ENCODE measurements at regions not wholly inside any gene's neighbourhood (a gene's known extent, or its start where the extent isn't known, plus 50 kb on each side); places are given as distances from the start of the nearest gene placed in this dataset.

- TF ChIP-seq FOXM1 (IDR thresholded peaks at IDR 0.05; ENCODE audit: borderline replicate concordance, low read depth) = no peak
- TF ChIP-seq TEAD4 (IDR thresholded peaks at IDR 0.05) = no peak
- TF ChIP-seq REST (IDR thresholded peaks at IDR 0.05; ENCODE audit: low read depth) = no peak
- TF ChIP-seq MAX (IDR thresholded peaks at IDR 0.05) = no peak
- TF ChIP-seq TCF12 (IDR thresholded peaks at IDR 0.05; ENCODE audit: low read depth) = no peak
- TF ChIP-seq CREB1 (IDR thresholded peaks at IDR 0.05; ENCODE audit: low read depth) = no peak
- TF ChIP-seq EP300 (IDR thresholded peaks at IDR 0.05; ENCODE audit: borderline replicate concordance) = no peak
Measured at GRCh38 chr3:168540726-168541125, 445.0 kb upstream of the GOLIM4 start.

- TF ChIP-seq YY1 (IDR thresholded peaks at IDR 0.05; ENCODE audit: low read depth) (no peak), TAF1 (IDR thresholded peaks at IDR 0.05; ENCODE audit: low read depth) (no peak), EP300 (IDR thresholded peaks at IDR 0.05; ENCODE audit: borderline replicate concordance) (no peak), EGR1 (IDR thresholded peaks at IDR 0.05) (no peak), CEBPB (IDR thresholded peaks at IDR 0.05) (no peak), MAX (IDR thresholded peaks at IDR 0.05) (no peak), CREB1 (IDR thresholded peaks at IDR 0.05; ENCODE audit: low read depth) (no peak), NFIC (IDR thresholded peaks at IDR 0.05) (no peak), TCF12 (IDR thresholded peaks at IDR 0.05; ENCODE audit: low read depth) (no peak), FOXM1 (IDR thresholded peaks at IDR 0.05; ENCODE audit: borderline replicate concordance, low read depth) (no peak), USF1 (IDR thresholded peaks at IDR 0.05) (no peak), REST (IDR thresholded peaks at IDR 0.05; ENCODE audit: low read depth) (no peak)
Measured at GRCh38 chr3:168539909-168540308, 444.2 kb upstream of the GOLIM4 start.

- TF ChIP-seq RAD21 (IDR thresholded peaks at IDR 0.05; ENCODE audit: low read depth) (no peak), EGR1 (IDR thresholded peaks at IDR 0.05) (no peak), ZBTB7A (IDR thresholded peaks at IDR 0.05; ENCODE audit: low read depth) (no peak), TEAD4 (IDR thresholded peaks at IDR 0.05) (no peak), FOXM1 (IDR thresholded peaks at IDR 0.05; ENCODE audit: borderline replicate concordance, low read depth) (no peak), NFIC (IDR thresholded peaks at IDR 0.05) (no peak)
Measured at GRCh38 chr3:168534761-168535160, 439.0 kb upstream of the GOLIM4 start.

- TF ChIP-seq CREB1 (IDR thresholded peaks at IDR 0.05; ENCODE audit: low read depth) (no peak), TAF1 (IDR thresholded peaks at IDR 0.05; ENCODE audit: low read depth) (no peak), EP300 (IDR thresholded peaks at IDR 0.05; ENCODE audit: borderline replicate concordance) (no peak), TEAD4 (IDR thresholded peaks at IDR 0.05) (no peak), YY1 (IDR thresholded peaks at IDR 0.05; ENCODE audit: low read depth) (no peak), CEBPB (IDR thresholded peaks at IDR 0.05) (no peak), USF1 (IDR thresholded peaks at IDR 0.05) (no peak), RAD21 (IDR thresholded peaks at IDR 0.05; ENCODE audit: low read depth) (no peak), EGR1 (IDR thresholded peaks at IDR 0.05) (no peak), REST (IDR thresholded peaks at IDR 0.05; ENCODE audit: low read depth) (no peak), ZBTB7A (IDR thresholded peaks at IDR 0.05; ENCODE audit: low read depth) (no peak), NFIC (IDR thresholded peaks at IDR 0.05) (no peak), MAX (IDR thresholded peaks at IDR 0.05) (no peak), TCF12 (IDR thresholded peaks at IDR 0.05; ENCODE audit: low read depth) (no peak), FOXM1 (IDR thresholded peaks at IDR 0.05; ENCODE audit: borderline replicate concordance, low read depth) (no peak)
Measured at GRCh38 chr3:168533600-168533999, 437.9 kb upstream of the GOLIM4 start.
